H9 (cell line): ENCODE measurements at regions not wholly inside any gene's neighbourhood (a gene's known extent, or its start where the extent isn't known, plus 50 kb on each side); places are given as distances from the start of the nearest gene placed in this dataset.

ENCODE experiments used
- DNase-seq: peaks from one replicate; pipeline ENCODE4 v3.0.0-alpha.2; 2017
- H2AFZ ChIP-seq: one replicate; pipeline ENCODE4 v1.6.1; 2013; ENCODE audit warnings: mild to moderate bottlenecking, low read length, control low read depth, moderate library complexity
- H2AK5ac ChIP-seq: 2 replicates; pipeline ENCODE4 v1.6.1; 2013; ENCODE audit warnings: low read length, control low read depth, mixed read lengths; ENCODE audit not compliant: insufficient read length
- H2BK120ac ChIP-seq: one replicate; pipeline ENCODE4 v1.6.1; 2013; ENCODE audit warnings: low read depth, mild to moderate bottlenecking, low read length, control low read depth, inconsistent platforms; ENCODE audit not compliant: poor library complexity, severe bottlenecking
- H2BK12ac ChIP-seq: 2 replicates; pipeline ENCODE4 v1.6.1; 2013; ENCODE audit warnings: low read length, control low read depth, mixed read lengths, low read depth; ENCODE audit not compliant: insufficient read length
- H2BK15ac ChIP-seq: 2 replicates; pipeline ENCODE4 v1.6.1; 2013; ENCODE audit warnings: low read depth, low read length, control low read depth
- H2BK20ac ChIP-seq: one replicate; pipeline ENCODE4 v1.6.1; 2013; ENCODE audit warnings: low read depth, mild to moderate bottlenecking, low read length, control low read depth, inconsistent platforms; ENCODE audit not compliant: poor library complexity, severe bottlenecking
- H2BK5ac ChIP-seq: 2 replicates; pipeline ENCODE4 v1.6.1; 2013; ENCODE audit warnings: low read length, control low read depth, mixed read lengths; ENCODE audit not compliant: insufficient read length
- H3K14ac ChIP-seq: 2 replicates; pipeline ENCODE4 v1.6.1; 2013; ENCODE audit warnings: low read length, control low read depth; ENCODE audit not compliant: insufficient read depth
- H3K18ac ChIP-seq: 2 replicates; pipeline ENCODE4 v1.6.1; 2013; ENCODE audit warnings: low read depth, mild to moderate bottlenecking, mixed read lengths, low read length, control low read depth; ENCODE audit not compliant: insufficient read length
- H3K23ac ChIP-seq: 2 replicates; pipeline ENCODE4 v1.6.1; 2013; ENCODE audit warnings: low read length, control low read depth, mixed read lengths, low read depth; ENCODE audit not compliant: insufficient read length
- H3K23me2 ChIP-seq: 2 replicates; pipeline ENCODE4 v1.6.1; 2013; ENCODE audit warnings: low read depth, mild to moderate bottlenecking, mixed read lengths, low read length, control low read depth; ENCODE audit not compliant: insufficient read length, poor library complexity, severe bottlenecking
- H3K27ac ChIP-seq: 2 replicates; pipeline ENCODE4 v1.5.1; 2013; ENCODE audit warnings: low read length, control low read depth, mixed read lengths, low read depth; ENCODE audit not compliant: insufficient read length
- H3K27me3 ChIP-seq: 2 replicates; pipeline ENCODE4 v1.6.1; 2013; ENCODE audit warnings: low read length, control low read depth, inconsistent platforms; ENCODE audit not compliant: insufficient read depth
- H3K4ac ChIP-seq: 2 replicates; pipeline ENCODE4 v1.6.1; 2013; ENCODE audit warnings: low read depth, mild to moderate bottlenecking, control low read depth, inconsistent platforms, low read length, moderate library complexity
- H3K4me1 ChIP-seq: 2 replicates; pipeline ENCODE4 v1.6.1; 2013; ENCODE audit warnings: low read length, control low read depth, inconsistent platforms; ENCODE audit not compliant: insufficient read depth
- H3K4me2 ChIP-seq: 2 replicates; pipeline ENCODE4 v1.6.1; 2013; ENCODE audit warnings: low read length, control low read depth, mixed read lengths; ENCODE audit not compliant: insufficient read length, insufficient read depth
- H3K56ac ChIP-seq: 2 replicates; pipeline ENCODE4 v1.6.1; 2013; ENCODE audit warnings: low read depth, mild to moderate bottlenecking, mixed read lengths, low read length, control low read depth; ENCODE audit not compliant: insufficient read length
- H3K79me1 ChIP-seq: 2 replicates; pipeline ENCODE4 v1.6.1; 2013; ENCODE audit warnings: low read depth, mild to moderate bottlenecking, moderate library complexity, low read length, control low read depth, inconsistent platforms; ENCODE audit not compliant: insufficient read depth, poor library complexity, severe bottlenecking
- H3K79me2 ChIP-seq: 2 replicates; pipeline ENCODE4 v1.6.1; 2013; ENCODE audit warnings: low read length, control low read depth, inconsistent platforms; ENCODE audit not compliant: insufficient read depth
- H3K9ac ChIP-seq: 2 replicates; pipeline ENCODE4 v1.6.1; 2013; ENCODE audit warnings: low read length, control low read depth, mixed read lengths; ENCODE audit not compliant: insufficient read length; ENCODE audit errors: extremely low read depth
- H3K9me3 ChIP-seq: one replicate; pipeline ENCODE4 v1.6.1; 2013; ENCODE audit warnings: low read depth, low read length, inconsistent platforms; ENCODE audit not compliant: control insufficient read depth
- H3T11ph ChIP-seq: one replicate; pipeline ENCODE4 v1.6.1; 2013; ENCODE audit warnings: mild to moderate bottlenecking, low read length, control low read depth, inconsistent platforms
- H4K20me1 ChIP-seq: one replicate; pipeline ENCODE4 v1.6.1; 2013; ENCODE audit not compliant: control insufficient read depth, insufficient read length, insufficient read depth
- H4K5ac ChIP-seq: 2 replicates; pipeline ENCODE4 v1.6.1; 2013; ENCODE audit warnings: low read depth, mild to moderate bottlenecking, mixed read lengths, low read length, control low read depth; ENCODE audit not compliant: insufficient read length
- H4K8ac ChIP-seq: replicated peaks from 2 replicates; pipeline ENCODE4 v1.6.1; 2013; ENCODE audit warnings: low read length, control low read depth, mixed read lengths, low read depth; ENCODE audit not compliant: insufficient read length
- H4K91ac ChIP-seq: 2 replicates; pipeline ENCODE4 v1.6.1; 2013; ENCODE audit warnings: low read depth, mild to moderate bottlenecking, moderate library complexity, mixed read lengths, low read length, control low read depth; ENCODE audit not compliant: insufficient read length
- H3K27ac Mint-ChIP-seq, 3 experiments: 2 replicates in 2 of 3; 3 replicates in 1 of 3; pipeline ENCODE4 v1.8.0; 2020 to 2021; ENCODE audit warnings: mixed read lengths in 3 of 3, mild to moderate bottlenecking in 1 of 3, moderate library complexity in 1 of 3
- H3K27me3 Mint-ChIP-seq: 2 replicates; pipeline ENCODE4 v1.8.0; 2021; ENCODE audit warnings: low read depth, mild to moderate bottlenecking, moderate library complexity, mixed read lengths
- H3K36me3 Mint-ChIP-seq, 3 experiments: 2 replicates in 2 of 3; 3 replicates in 1 of 3; pipeline ENCODE4 v1.8.0; 2020 to 2021; ENCODE audit warnings: low read depth in 3 of 3, mixed read lengths in 3 of 3; ENCODE audit not compliant: insufficient read depth in 1 of 3
- H3K4me1 Mint-ChIP-seq, 2 experiments: 2 replicates each; pipeline ENCODE4 v1.8.0; 2020; ENCODE audit warnings: mixed read lengths in 2 of 2
- H3K4me3 Mint-ChIP-seq, 2 experiments: 2 replicates in 1 of 2; 3 replicates in 1 of 2; pipeline ENCODE4 v1.8.0; 2020 to 2021; ENCODE audit warnings: mild to moderate bottlenecking in 2 of 2, mixed read lengths in 2 of 2, moderate library complexity in 1 of 2
- H3K9me3 Mint-ChIP-seq, 2 experiments: 2 replicates in 1 of 2; 3 replicates in 1 of 2; pipeline ENCODE4 v1.8.0; 2020; ENCODE audit warnings: mild to moderate bottlenecking in 2 of 2, mixed read lengths in 2 of 2, moderate library complexity in 1 of 2
- WGBS: extraction: QIAGEN DNeasy Blood & Tissue Kit; methylation state at CpG from one replicate; pipeline ENCODE4 v1.1.7; 2013; ENCODE audit warnings: missing lambda C conversion rate, low lambda C conversion rate, mixed read lengths; ENCODE audit not compliant: insufficient read length; ENCODE audit errors: extremely low coverage; 5-methylcytosine and 5-hydroxymethylcytosine counted together
- TF ChIP-seq, protein P1 (sequence below): fragments of 200-600 bp; sonication (generic); conservative IDR thresholded peaks from 3 replicates; pipeline ENCODE4 v1.8.0; 2021; ENCODE audit warnings: antibody characterized with exemption, mild to moderate bottlenecking

GRCh38 chr6:112800439-112800838, 453.3 kb downstream of the RFPL4B start:
- Histone ChIP-seq H3K14ac (no peak overlapping the region), H2BK15ac (no peak overlapping the region), H3K9me3 (no peaks in the 10 kb centered on the region), H4K20me1 (no peaks in the 10 kb centered on the region), H3K27ac (no peak overlapping the region), H2BK5ac (no peak overlapping the region), H3K23me2 (no peaks in the 10 kb centered on the region), H4K8ac (no peak overlapping the region), H4K91ac (no peak overlapping the region), H3K18ac (no peak overlapping the region), H3K27me3 (no peaks in the 10 kb centered on the region), H3T11ph (no peak overlapping the region), H2AFZ (no peak overlapping the region), H2BK120ac (no peak overlapping the region), H3K23ac (no peak overlapping the region), H3K9ac (no peak overlapping the region), H3K4me2 (no peak overlapping the region), H3K79me1 (no peaks in the 10 kb centered on the region), H4K5ac (no peak overlapping the region), H3K56ac (no peak overlapping the region), H2BK12ac (no peak overlapping the region), H3K79me2 (no peaks in the 10 kb centered on the region), H2BK20ac (no peak overlapping the region), H3K4ac (no peak overlapping the region), H2AK5ac (no peak overlapping the region), H3K4me1 (no peaks in the 10 kb centered on the region)
- peaks cover 0 to 5% of the 10 kb centered on the region in 2 experiments; a peak in 2 of 4 replicates for H3K4me1 Mint-ChIP-seq
- peaks cover 0 to 7% (median 0%) of the 10 kb centered on the region in 3 experiments; a peak in 1 of 7 replicates for H3K36me3 Mint-ChIP-seq
- TF ChIP-seq, protein P1, sequence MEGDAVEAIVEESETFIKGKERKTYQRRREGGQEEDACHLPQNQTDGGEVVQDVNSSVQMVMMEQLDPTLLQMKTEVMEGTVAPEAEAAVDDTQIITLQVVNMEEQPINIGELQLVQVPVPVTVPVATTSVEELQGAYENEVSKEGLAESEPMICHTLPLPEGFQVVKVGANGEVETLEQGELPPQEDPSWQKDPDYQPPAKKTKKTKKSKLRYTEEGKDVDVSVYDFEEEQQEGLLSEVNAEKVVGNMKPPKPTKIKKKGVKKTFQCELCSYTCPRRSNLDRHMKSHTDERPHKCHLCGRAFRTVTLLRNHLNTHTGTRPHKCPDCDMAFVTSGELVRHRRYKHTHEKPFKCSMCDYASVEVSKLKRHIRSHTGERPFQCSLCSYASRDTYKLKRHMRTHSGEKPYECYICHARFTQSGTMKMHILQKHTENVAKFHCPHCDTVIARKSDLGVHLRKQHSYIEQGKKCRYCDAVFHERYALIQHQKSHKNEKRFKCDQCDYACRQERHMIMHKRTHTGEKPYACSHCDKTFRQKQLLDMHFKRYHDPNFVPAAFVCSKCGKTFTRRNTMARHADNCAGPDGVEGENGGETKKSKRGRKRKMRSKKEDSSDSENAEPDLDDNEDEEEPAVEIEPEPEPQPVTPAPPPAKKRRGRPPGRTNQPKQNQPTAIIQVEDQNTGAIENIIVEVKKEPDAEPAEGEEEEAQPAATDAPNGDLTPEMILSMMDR = no peak
- H3K27me3 Mint-ChIP-seq = peaks cover 23% of the 10 kb centered on the region
- DNase-seq = no peak
- H3K27ac Mint-ChIP-seq = no peak overlapping the region
- WGBS = no CpG with 5 or more reads among the region's 1 CpG
- H3K9me3 Mint-ChIP-seq = peaks cover 2 to 6% of the 10 kb centered on the region in 2 experiments; a peak in 3 of 5 replicates
- H3K4me3 Mint-ChIP-seq = no peak overlapping the region
